Renal cortex interstitium (tissue), 11 donors: ENCODE measurements at regions not wholly inside any gene's neighbourhood (a gene's known extent, or its start where the extent isn't known, plus 50 kb on each side); places are given as distances from the start of the nearest gene placed in this dataset.

Experiments
- DNase-seq, 11 donors: peaks; one replicate each; pipeline ENCODE4 v3.0.0-alpha.2; 2013; ENCODE audit warnings: low read depth in 9 of 11, low spot score in 4 of 11; ENCODE audit errors: extremely low read depth in 1 of 11

- no peak for DNase-seq
Observed at GRCh38 chr5:171692107-171692506, 93.5 kb upstream of the SMIM23 start.

GRCh38 chr5:171692936-171693335 lies 92.7 kb upstream of the SMIM23 start:
- DNase-seq: no peak

- DNase-seq: no peak
Observed at GRCh38 chr5:171693412-171693811, 92.2 kb upstream of the SMIM23 start.

GRCh38 chr5:171695804-171696203 lies 89.8 kb upstream of the SMIM23 start:
- DNase-seq: no peak

GRCh38 chr5:171697221-171698102 lies 88.2 kb upstream of the SMIM23 start:
- no peak for DNase-seq

- no peak for DNase-seq
Observed at GRCh38 chr5:171700318-171700912, 85.2 kb upstream of the SMIM23 start.

GRCh38 chr5:171701100-171701541 lies 84.5 kb upstream of the SMIM23 start:
- no peak for DNase-seq

GRCh38 chr5:171702135-171702770 lies 83.4 kb upstream of the SMIM23 start:
- no peak for DNase-seq

- no peak for DNase-seq
Observed at GRCh38 chr5:171703146-171703545, 82.5 kb upstream of the SMIM23 start.

GRCh38 chr5:171705036-171705435 lies 80.6 kb upstream of the SMIM23 start:
- DNase-seq: no peak

- DNase-seq: no peak
Observed at GRCh38 chr5:171705830-171706468, 79.7 kb upstream of the SMIM23 start.

GRCh38 chr5:171706736-171707441 lies 78.7 kb upstream of the SMIM23 start:
- DNase-seq: no peak

- DNase-seq: no peak
Observed at GRCh38 chr5:171707442-171707792, 78.2 kb upstream of the SMIM23 start.

GRCh38 chr5:171709930-171710329 lies 75.7 kb upstream of the SMIM23 start:
- no peak for DNase-seq

- no peak for DNase-seq
Observed at GRCh38 chr5:171710451-171711024, 75.1 kb upstream of the SMIM23 start.

- DNase-seq: no peak
Observed at GRCh38 chr5:171711571-171711970, 74.0 kb upstream of the SMIM23 start.

- no peak for DNase-seq
Observed at GRCh38 chr5:171712616-171713015, 73.0 kb upstream of the SMIM23 start.

GRCh38 chr5:171713152-171713551 lies 72.5 kb upstream of the SMIM23 start:
- DNase-seq: no peak

- DNase-seq: no peak
Observed at GRCh38 chr5:171714261-171714660, 71.4 kb upstream of the SMIM23 start.
